Spleen (tissue), 11 donors: ENCODE measurements at regions not wholly inside any gene's neighbourhood (a gene's known extent, or its start where the extent isn't known, plus 50 kb on each side); places are given as distances from the start of the nearest gene placed in this dataset.

Experiments used
- DNase-seq: peaks from one replicate; pipeline ENCODE4 v3.0.0-alpha.2; 2020
- H3K27ac ChIP-seq, 8 donors: fragments of 200-600 bp; sonication (generic) in 7 of 8; 1 replicate in 4 of 8; 2 replicates in 4 of 8; pipeline versions ENCODE4 v1.5.0 to v1.8.0; 2016 to 2021; ENCODE audit warnings: inconsistent platforms in 4 of 8, mild to moderate bottlenecking in 4 of 8, moderate library complexity in 1 of 8
- H3K27me3 ChIP-seq, 7 donors: fragments of 200-600 bp; sonication (generic) in 6 of 7; replicated peaks in 1 of 7; 1 replicate in 4 of 7; 2 replicates in 3 of 7; pipeline versions ENCODE4 v1.5.0 to v1.8.0; 2016 to 2021; ENCODE audit warnings: inconsistent platforms in 3 of 7, mild to moderate bottlenecking in 1 of 7
- H3K36me3 ChIP-seq, 6 donors: fragments of 200-600 bp; sonication (generic) in 5 of 6; 1 replicate in 4 of 6; 2 replicates in 2 of 6; pipeline versions ENCODE4 v1.5.0 to v1.8.0; 2016 to 2021; ENCODE audit warnings: inconsistent platforms in 2 of 6
- H3K4me1 ChIP-seq, 6 donors: fragments of 200-600 bp; sonication (generic) in 5 of 6; 1 replicate in 3 of 6; 2 replicates in 3 of 6; pipeline versions ENCODE4 v1.5.0 to v1.8.0; 2016 to 2021; ENCODE audit warnings: inconsistent platforms in 3 of 6
- H3K4me3 ChIP-seq, 8 donors: fragments of 200-600 bp; sonication (generic) in 7 of 8; 1 replicate in 4 of 8; 2 replicates in 4 of 8; pipeline versions ENCODE4 v1.5.0 to v1.8.0; 2016 to 2021; ENCODE audit warnings: inconsistent platforms in 4 of 8, mild to moderate bottlenecking in 4 of 8, moderate library complexity in 2 of 8
- H3K9me3 ChIP-seq, 8 donors: fragments of 200-600 bp; sonication (generic) in 7 of 8; 1 replicate in 4 of 8; 2 replicates in 4 of 8; pipeline versions ENCODE4 v1.5.0 to v1.8.0; 2016 to 2021; ENCODE audit warnings: inconsistent platforms in 4 of 8
- CTCF ChIP-seq, 11 experiments: fragments of 200-600 bp in 7 of 11; fragments of 450-650 bp in 4 of 11; sonication (generic) in 4 of 11; IDR thresholded peaks in 8 of 11; conservative IDR thresholded peaks in 3 of 11; 1 replicate in 7 of 11; 2 replicates in 4 of 11; pipeline versions ENCODE4 v1.4.0 to v1.8.0; 2016 to 2021; ENCODE audit warnings: antibody characterized with exemption in 11 of 11, inconsistent platforms in 4 of 11, mild to moderate bottlenecking in 1 of 11
- POLR2A ChIP-seq, 3 donors: fragments of 450-650 bp; IDR thresholded peaks; one replicate each; pipeline ENCODE4 v1.5.1; 2017; ENCODE audit warnings: antibody characterized with exemption in 3 of 3, mild to moderate bottlenecking in 1 of 3
- POLR2AphosphoS5 ChIP-seq, 3 donors: sonication (generic); formaldehyde crosslinking; IDR thresholded peaks; one replicate each; pipeline ENCODE4 v1.5.1; 2017; ENCODE audit warnings: antibody characterized with exemption in 3 of 3
- WGBS, 5 donors: extraction: QIAGEN DNeasy Blood & Tissue Kit in 3 of 5; methylation state at CpG; one replicate each; pipeline versions ENCODE4 v1.1.5 to v1.1.7; 2013 to 2018; 5-methylcytosine and 5-hydroxymethylcytosine counted together
- intact Hi-C: fragments of 100-400 bp; cut with DNase I; formaldehyde crosslinking; loops from one replicate; pipeline ENCODE4 v1.15.0; 2023; ENCODE audit warnings: low total_unique reads
- donor health status: healthy with polysubstance abuse.
- donor health status: DM: no; HTN: no; CAD: no; lungs with moderate emphysema.
- donor health status: DM: no; HTN: no; CAD: no.
- donor health status: Bipolar disorder and iron deficiency.
- donor health status: healthy.
- donor health status: DM: no; HTN: no; CAD: no.
- donor health status: DM: yes; HTN: yes; CAD: no.

- H3K36me3 ChIP-seq: no peaks in the 10 kb centered on the region
- 64 to 80% (median 75%) methylated on average over 2 of the region's 2 CpGs for WGBS, 5 donors
- H3K4me3 ChIP-seq: no peak overlapping the region
- DNase-seq: no peak
- no peak for TF ChIP-seq POLR2AphosphoS5 (IDR thresholded peaks at IDR 0.05)
- TF ChIP-seq CTCF (IDR thresholded peaks at IDR 0.05 in 8 of 11, conservative IDR thresholded peaks at IDR 0.05 in 3 of 11): no peak
- no peak for TF ChIP-seq POLR2A (IDR thresholded peaks at IDR 0.05)
- H3K27me3 ChIP-seq: no peaks in the 10 kb centered on the region
- H3K4me1 ChIP-seq: no peaks in the 10 kb centered on the region
- no peaks in the 10 kb centered on the region for H3K9me3 ChIP-seq
- intact Hi-C loops: no loop called here
- H3K27ac ChIP-seq: no peak overlapping the region
These were observed 303.2 kb upstream of the KCND2 start for GRCh38 chr7:119969763-119970162.

- H3K9me3 ChIP-seq: peaks cover 0 to under 1% (median 0%) of the 10 kb centered on the region in 8 donors
- TF ChIP-seq CTCF (IDR thresholded peaks at IDR 0.05 in 8 of 11, conservative IDR thresholded peaks at IDR 0.05 in 3 of 11): no peak
- TF ChIP-seq POLR2AphosphoS5 (IDR thresholded peaks at IDR 0.05): no peak
- TF ChIP-seq POLR2A (IDR thresholded peaks at IDR 0.05): no peak
- 60 to 77% (median 74%) methylated on average over 1 of the region's 1 CpG for WGBS, 5 donors
- intact Hi-C loops: no loop called here
- DNase-seq: no peak
- no peaks in the 10 kb centered on the region for H3K27me3 ChIP-seq
- H3K4me1 ChIP-seq: no peaks in the 10 kb centered on the region
- no peaks in the 10 kb centered on the region for H3K36me3 ChIP-seq
- no peak overlapping the region for H3K4me3 ChIP-seq
- H3K27ac ChIP-seq: no peak overlapping the region
These were observed 298.0 kb upstream of the KCND2 start for GRCh38 chr7:119974972-119975371.

GRCh38 chr7:119982884-119983283, 290.1 kb upstream of the KCND2 start:
- no peak overlapping the region for H3K4me3 ChIP-seq
- WGBS, 5 donors: 76 to 93% (median 85%) methylated on average over 3 to 4 of the region's 4 CpGs
- DNase-seq: no peak
- intact Hi-C loops: no loop called here
- H3K27ac ChIP-seq: no peak overlapping the region
- TF ChIP-seq CTCF (IDR thresholded peaks at IDR 0.05 in 8 of 11, conservative IDR thresholded peaks at IDR 0.05 in 3 of 11) (no peak), POLR2AphosphoS5 (IDR thresholded peaks at IDR 0.05) (no peak), POLR2A (IDR thresholded peaks at IDR 0.05) (no peak)
- peaks cover 0 to 26% (median 2%) of the 10 kb centered on the region in 8 donors for H3K9me3 ChIP-seq
- H3K27me3 ChIP-seq: no peaks in the 10 kb centered on the region
- H3K36me3 ChIP-seq: no peaks in the 10 kb centered on the region
- no peaks in the 10 kb centered on the region for H3K4me1 ChIP-seq

GRCh38 chr7:119983468-119983867, 289.5 kb upstream of the KCND2 start:
- no peaks in the 10 kb centered on the region for H3K36me3 ChIP-seq

More at GRCh38 chr7:119983468-119983867, 289.5 kb upstream of the KCND2 start:
- no peaks in the 10 kb centered on the region for H3K4me1 ChIP-seq
- no peak overlapping the region for H3K27ac ChIP-seq
- TF ChIP-seq POLR2A (IDR thresholded peaks at IDR 0.05): no peak
- TF ChIP-seq CTCF (IDR thresholded peaks at IDR 0.05 in 8 of 11, conservative IDR thresholded peaks at IDR 0.05 in 3 of 11): no peak
- TF ChIP-seq POLR2AphosphoS5 (IDR thresholded peaks at IDR 0.05): no peak
- peaks cover 0 to 26% (median 2%) of the 10 kb centered on the region in 8 donors for H3K9me3 ChIP-seq
- H3K27me3 ChIP-seq: no peaks in the 10 kb centered on the region
- intact Hi-C loops: no loop called here
- no peak overlapping the region for H3K4me3 ChIP-seq
- DNase-seq: no peak
- 90 to 98% (median 96%) methylated on average over 2 to 5 of the region's 5 CpGs for WGBS, 5 donors
